Peyer's patch (tissue), 4 donors: ENCODE measurements at regions not wholly inside any gene's neighbourhood (a gene's known extent, or its start where the extent isn't known, plus 50 kb on each side); places are given as distances from the start of the nearest gene placed in this dataset.

Experiments
- DNase-seq, 3 donors: peaks; one replicate each; pipeline ENCODE4 v3.0.0-alpha.2; 2017 to 2019
- H3K27ac ChIP-seq, 4 donors: fragments of 200-600 bp; sonication (generic); one replicate each; pipeline ENCODE4 v1.5.1; 2016 to 2019
- H3K27me3 ChIP-seq, 2 donors: fragments of 200-600 bp; sonication (generic); one replicate each; pipeline ENCODE4 v1.5.1; 2019
- H3K36me3 ChIP-seq, 3 donors: fragments of 200-600 bp; sonication (generic); one replicate each; pipeline ENCODE4 v1.5.1; 2016 to 2019
- H3K4me1 ChIP-seq, 4 donors: fragments of 200-600 bp; sonication (generic); one replicate each; pipeline ENCODE4 v1.5.1; 2016 to 2019
- H3K4me3 ChIP-seq, 4 donors: fragments of 200-600 bp; sonication (generic); 1 replicate in 3 of 4; 2 replicates in 1 of 4; pipeline ENCODE4 v1.5.1; 2016 to 2019; ENCODE audit warnings: mild to moderate bottlenecking in 1 of 4
- H3K9me3 ChIP-seq, 4 donors: fragments of 200-600 bp; sonication (generic); one replicate each; pipeline ENCODE4 v1.5.1; 2016 to 2019; ENCODE audit warnings: mild to moderate bottlenecking in 1 of 4
- CTCF ChIP-seq, 6 experiments: fragments of 450-650 bp in 4 of 6; fragments of 200-600 bp in 2 of 6; sonication (generic) in 1 of 6; IDR thresholded peaks; one replicate each; pipeline ENCODE4 v1.5.1; 2017 to 2019; ENCODE audit warnings: antibody characterized with exemption in 6 of 6, mild to moderate bottlenecking in 3 of 6, moderate library complexity in 1 of 6
- POLR2A ChIP-seq, 2 donors: fragments of 450-650 bp; IDR thresholded peaks; one replicate each; pipeline ENCODE4 v1.5.1; 2017; ENCODE audit warnings: antibody characterized with exemption in 2 of 2, mild to moderate bottlenecking in 2 of 2, moderate library complexity in 2 of 2

- TF ChIP-seq POLR2A (IDR thresholded peaks at IDR 0.05): no peak
- no peak for TF ChIP-seq CTCF (IDR thresholded peaks at IDR 0.05)
- no peaks in the 10 kb centered on the region for H3K9me3 ChIP-seq
- H3K4me1 ChIP-seq: no peaks in the 10 kb centered on the region
- DNase-seq: no peak
- no peaks in the 10 kb centered on the region for H3K27me3 ChIP-seq
- H3K27ac ChIP-seq: no peak overlapping the region
- H3K4me3 ChIP-seq: no peak overlapping the region
- H3K36me3 ChIP-seq: no peaks in the 10 kb centered on the region
These were observed 98.5 kb downstream of the C9orf50 start for GRCh38 chr9:129522351-129522750.

GRCh38 chr9:129520082-129520481 lies 100.8 kb downstream of the C9orf50 start:
- Histone ChIP-seq H3K9me3 (peaks cover 0 to under 1% (median 0%) of the 10 kb centered on the region in 4 donors), H3K4me3 (no peak overlapping the region)
- DNase-seq: no peak

GRCh38 chr9:129518074-129518473 lies 102.8 kb downstream of the C9orf50 start:
- Histone ChIP-seq H3K27ac (no peak overlapping the region), H3K27me3 (no peaks in the 10 kb centered on the region), H3K4me1 (no peaks in the 10 kb centered on the region), H3K36me3 (no peaks in the 10 kb centered on the region), H3K4me3 (no peak overlapping the region), H3K9me3 (peaks cover 0 to 17% (median 6%) of the 10 kb centered on the region in 4 donors)
- DNase-seq: no peak
- no peak for TF ChIP-seq POLR2A (IDR thresholded peaks at IDR 0.05)
- no peak for TF ChIP-seq CTCF (IDR thresholded peaks at IDR 0.05)

More at GRCh38 chr9:129520082-129520481, 100.8 kb downstream of the C9orf50 start:
- Histone ChIP-seq H3K27ac (no peak overlapping the region), H3K4me1 (no peaks in the 10 kb centered on the region), H3K36me3 (no peaks in the 10 kb centered on the region), H3K27me3 (no peaks in the 10 kb centered on the region)
- TF ChIP-seq POLR2A (IDR thresholded peaks at IDR 0.05) (no peak), CTCF (IDR thresholded peaks at IDR 0.05) (no peak)

GRCh38 chr9:129517006-129517405 lies 103.9 kb downstream of the C9orf50 start:
- Histone ChIP-seq H3K4me3 (no peak overlapping the region), H3K27me3 (no peaks in the 10 kb centered on the region), H3K9me3 (peaks cover 0 to 17% (median 6%) of the 10 kb centered on the region in 4 donors), H3K4me1 (no peaks in the 10 kb centered on the region), H3K36me3 (no peaks in the 10 kb centered on the region), H3K27ac (no peak overlapping the region)
- no peak for DNase-seq
- TF ChIP-seq POLR2A (IDR thresholded peaks at IDR 0.05) (no peak), CTCF (IDR thresholded peaks at IDR 0.05) (no peak)

GRCh38 chr9:129514891-129515290 lies 106.0 kb downstream of the C9orf50 start:
- DNase-seq: no peak
- Histone ChIP-seq H3K4me1 (no peaks in the 10 kb centered on the region), H3K27me3 (no peaks in the 10 kb centered on the region), H3K27ac (no peak overlapping the region), H3K9me3 (peaks cover 0 to 17% (median 6%) of the 10 kb centered on the region in 4 donors), H3K36me3 (no peaks in the 10 kb centered on the region), H3K4me3 (no peak overlapping the region)
- TF ChIP-seq CTCF (IDR thresholded peaks at IDR 0.05) (no peak), POLR2A (IDR thresholded peaks at IDR 0.05) (no peak)

GRCh38 chr9:129514497-129514867 lies 106.4 kb downstream of the C9orf50 start:
- TF ChIP-seq POLR2A (IDR thresholded peaks at IDR 0.05) (no peak), CTCF (IDR thresholded peaks at IDR 0.05) (no peak)
- Histone ChIP-seq H3K27ac (no peak overlapping the region), H3K9me3 (peaks cover 0 to 17% (median 6%) of the 10 kb centered on the region in 4 donors), H3K4me3 (no peak overlapping the region), H3K36me3 (no peaks in the 10 kb centered on the region), H3K4me1 (no peaks in the 10 kb centered on the region), H3K27me3 (no peaks in the 10 kb centered on the region)
- no peak for DNase-seq
